Panc1 (cell line): ENCODE measurements at regions not wholly inside any gene's neighbourhood (a gene's known extent, or its start where the extent isn't known, plus 50 kb on each side); places are given as distances from the start of the nearest gene placed in this dataset.

Source experiments
- ATAC-seq: fragments of 200-7000 bp; cut with Tn5 transposase; 2 replicates; pipeline ENCODE4 v1.9.1; 2020; ENCODE audit warnings: mild to moderate bottlenecking, moderate library complexity
- BruUV-seq: library from RNA; stranded (reverse); fragments of 400-500 nt; replicated peaks from 2 replicates; lab custom pipeline; 2021; lab: Mats Ljungman, UMichigan
- CTCF ChIA-PET: fragments of 300-600 bp; sonication (Branson Sonifier 250); formaldehyde crosslinking; loops from one replicate; lab custom pipeline; 2022; ENCODE audit warnings: antibody characterized with exemption; lab: Charles Lee
- POLR2A ChIA-PET: fragments of 300-600 bp; sonication (Branson Sonifier 250); formaldehyde crosslinking; loops from one replicate; lab custom pipeline; 2022; ENCODE audit warnings: antibody characterized with exemption; lab: Charles Lee
- DNase-seq: peaks from one replicate; pipeline ENCODE4 v3.0.0-alpha.2; 2010; ENCODE audit warnings: low read depth, low spot score
- H3K27ac ChIP-seq: 2 replicates; pipeline ENCODE4 v1.5.1; 2011; ENCODE audit warnings: mild to moderate bottlenecking, low read length, inconsistent platforms
- H3K27me3 ChIP-seq: fragments of 200-500 bp; sonication (Bioruptor generic); 2 replicates; pipeline ENCODE4 v1.6.0; 2014; ENCODE audit warnings: low read length, inconsistent platforms; ENCODE audit not compliant: control insufficient read depth, insufficient read depth
- H3K36me3 ChIP-seq: fragments of 200-500 bp; sonication (Bioruptor generic); 2 replicates; pipeline ENCODE4 v1.5.1; 2014; ENCODE audit warnings: inconsistent platforms, mild to moderate bottlenecking, low read length, moderate library complexity; ENCODE audit not compliant: control insufficient read depth, insufficient read depth
- H3K4me1 ChIP-seq: 2 replicates; pipeline ENCODE4 v1.5.1; 2011; ENCODE audit warnings: inconsistent platforms, mild to moderate bottlenecking, low read length, moderate library complexity; ENCODE audit not compliant: control insufficient read depth, insufficient read depth
- H3K4me3 ChIP-seq, 2 experiments: 2 replicates each; pipeline ENCODE4 v1.5.1; 2011 to 2012; ENCODE audit warnings: low read depth in 2 of 2, low read length in 2 of 2, mild to moderate bottlenecking in 2 of 2, inconsistent platforms in 1 of 2, moderate library complexity in 1 of 2
- H3K9me3 ChIP-seq: fragments of 200-500 bp; sonication (Bioruptor generic); 2 replicates; pipeline ENCODE4 v1.5.1; 2014; ENCODE audit warnings: low read depth, mild to moderate bottlenecking, inconsistent platforms, low read length, moderate library complexity; ENCODE audit not compliant: control insufficient read depth, insufficient read depth
- POLR2AphosphoS5 ChIP-seq: IDR thresholded peaks from 2 replicates; pipeline ENCODE4 v1.6.1; 2012; ENCODE audit warnings: mild to moderate bottlenecking, low read depth, low read length, moderate library complexity
- SIN3A ChIP-seq: IDR thresholded peaks from 2 replicates; pipeline ENCODE4 v1.6.1; 2012; ENCODE audit warnings: low read depth, mild to moderate bottlenecking, low read length, moderate library complexity, borderline replicate concordance; ENCODE audit not compliant: insufficient read depth
- TCF7L2 ChIP-seq: IDR thresholded peaks from 2 replicates; pipeline ENCODE4 v1.6.1; 2011; ENCODE audit warnings: mild to moderate bottlenecking, low read depth, low read length, inconsistent platforms
- in situ Hi-C: cut with HindIII; loops from 2 replicates; pipeline ENCODE4 v1.10.0; 2016; ENCODE audit warnings: low sequenced_read_pairs, low pct_unique_long_range_greater_than_20kb
- intact Hi-C: fragments of 100-400 bp; cut with micrococcal nuclease; formaldehyde crosslinking; loops from one replicate; pipeline ENCODE4 v1.10.0; 2022; ENCODE audit not compliant: unreplicated experiment
- TF ChIP-seq, protein P1 (sequence below): fragments of 450-650 bp; IDR thresholded peaks from 2 replicates; pipeline ENCODE4 v1.5.1; 2017; ENCODE audit warnings: mild to moderate bottlenecking
- TF ChIP-seq, protein P2 (sequence below), 2 experiments: IDR thresholded peaks; 2 replicates each; pipeline ENCODE4 v1.6.1; 2011 to 2012; ENCODE audit warnings: low read depth in 2 of 2, control low read depth in 1 of 2, low read length in 1 of 2, mild to moderate bottlenecking in 1 of 2, moderate library complexity in 1 of 2; ENCODE audit not compliant: insufficient read depth in 1 of 2

DNA sequence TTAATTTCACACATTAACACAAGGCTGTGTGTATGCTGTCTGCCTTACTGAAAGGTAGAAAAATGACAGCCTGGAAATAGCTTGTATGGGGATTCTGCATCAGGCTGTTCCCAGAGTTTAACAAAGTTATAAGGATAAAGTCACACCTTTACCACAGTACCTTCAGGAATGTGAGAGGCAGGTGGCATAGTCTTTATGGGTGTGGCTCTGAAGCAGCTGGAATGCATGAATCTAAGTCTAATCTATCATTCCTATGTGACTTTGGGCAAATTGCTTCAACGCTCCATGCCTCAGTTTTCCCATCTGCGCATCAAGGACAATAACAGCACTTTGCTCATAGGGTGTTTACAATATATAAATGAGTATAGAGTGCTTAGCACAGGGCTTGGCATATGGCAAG is 84.2 kb upstream of the EGFL6 start:
- DNase-seq (no peak), ATAC-seq (no peak)
- ChIA-PET CTCF (no interaction called here), POLR2A (no interaction called here)
- H3K9me3 ChIP-seq, result no peaks in the 10 kb centered on the region
- H3K27ac ChIP-seq, result peak overlapping the region; percentile 88; the same call in 1 of the 2 replicates
- no peaks in the 10 kb centered on the region for H3K27me3 ChIP-seq
- TF ChIP-seq TCF7L2 (no peak), SIN3A (no peak), POLR2AphosphoS5 (no peak)
- TF ChIP-seq, protein P1, sequence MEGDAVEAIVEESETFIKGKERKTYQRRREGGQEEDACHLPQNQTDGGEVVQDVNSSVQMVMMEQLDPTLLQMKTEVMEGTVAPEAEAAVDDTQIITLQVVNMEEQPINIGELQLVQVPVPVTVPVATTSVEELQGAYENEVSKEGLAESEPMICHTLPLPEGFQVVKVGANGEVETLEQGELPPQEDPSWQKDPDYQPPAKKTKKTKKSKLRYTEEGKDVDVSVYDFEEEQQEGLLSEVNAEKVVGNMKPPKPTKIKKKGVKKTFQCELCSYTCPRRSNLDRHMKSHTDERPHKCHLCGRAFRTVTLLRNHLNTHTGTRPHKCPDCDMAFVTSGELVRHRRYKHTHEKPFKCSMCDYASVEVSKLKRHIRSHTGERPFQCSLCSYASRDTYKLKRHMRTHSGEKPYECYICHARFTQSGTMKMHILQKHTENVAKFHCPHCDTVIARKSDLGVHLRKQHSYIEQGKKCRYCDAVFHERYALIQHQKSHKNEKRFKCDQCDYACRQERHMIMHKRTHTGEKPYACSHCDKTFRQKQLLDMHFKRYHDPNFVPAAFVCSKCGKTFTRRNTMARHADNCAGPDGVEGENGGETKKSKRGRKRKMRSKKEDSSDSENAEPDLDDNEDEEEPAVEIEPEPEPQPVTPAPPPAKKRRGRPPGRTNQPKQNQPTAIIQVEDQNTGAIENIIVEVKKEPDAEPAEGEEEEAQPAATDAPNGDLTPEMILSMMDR, result no peak
- TF ChIP-seq, protein P2, sequence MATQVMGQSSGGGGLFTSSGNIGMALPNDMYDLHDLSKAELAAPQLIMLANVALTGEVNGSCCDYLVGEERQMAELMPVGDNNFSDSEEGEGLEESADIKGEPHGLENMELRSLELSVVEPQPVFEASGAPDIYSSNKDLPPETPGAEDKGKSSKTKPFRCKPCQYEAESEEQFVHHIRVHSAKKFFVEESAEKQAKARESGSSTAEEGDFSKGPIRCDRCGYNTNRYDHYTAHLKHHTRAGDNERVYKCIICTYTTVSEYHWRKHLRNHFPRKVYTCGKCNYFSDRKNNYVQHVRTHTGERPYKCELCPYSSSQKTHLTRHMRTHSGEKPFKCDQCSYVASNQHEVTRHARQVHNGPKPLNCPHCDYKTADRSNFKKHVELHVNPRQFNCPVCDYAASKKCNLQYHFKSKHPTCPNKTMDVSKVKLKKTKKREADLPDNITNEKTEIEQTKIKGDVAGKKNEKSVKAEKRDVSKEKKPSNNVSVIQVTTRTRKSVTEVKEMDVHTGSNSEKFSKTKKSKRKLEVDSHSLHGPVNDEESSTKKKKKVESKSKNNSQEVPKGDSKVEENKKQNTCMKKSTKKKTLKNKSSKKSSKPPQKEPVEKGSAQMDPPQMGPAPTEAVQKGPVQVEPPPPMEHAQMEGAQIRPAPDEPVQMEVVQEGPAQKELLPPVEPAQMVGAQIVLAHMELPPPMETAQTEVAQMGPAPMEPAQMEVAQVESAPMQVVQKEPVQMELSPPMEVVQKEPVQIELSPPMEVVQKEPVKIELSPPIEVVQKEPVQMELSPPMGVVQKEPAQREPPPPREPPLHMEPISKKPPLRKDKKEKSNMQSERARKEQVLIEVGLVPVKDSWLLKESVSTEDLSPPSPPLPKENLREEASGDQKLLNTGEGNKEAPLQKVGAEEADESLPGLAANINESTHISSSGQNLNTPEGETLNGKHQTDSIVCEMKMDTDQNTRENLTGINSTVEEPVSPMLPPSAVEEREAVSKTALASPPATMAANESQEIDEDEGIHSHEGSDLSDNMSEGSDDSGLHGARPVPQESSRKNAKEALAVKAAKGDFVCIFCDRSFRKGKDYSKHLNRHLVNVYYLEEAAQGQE (IDR thresholded peaks at IDR 0.05; ENCODE audit: insufficient read depth in 1 of 2, low read depth in 2 of 2, low read length in 1 of 2), result no peak
- H3K36me3 ChIP-seq, result no peaks in the 10 kb centered on the region
- BruUV-seq, result no TSS peak
- intact Hi-C loops, result loop anchor here (5.0 to 10.0 kb wide), 2 partner anchors 88 to 510 kb away; partner anchors contain the start of gene TMSB4X
- H3K4me1 ChIP-seq, result peaks cover 3% of the 10 kb centered on the region; the same call in 1 of the 2 replicates
- no peak overlapping the region for H3K4me3 ChIP-seq
- in situ Hi-C loops, result no loop called here

DNA sequence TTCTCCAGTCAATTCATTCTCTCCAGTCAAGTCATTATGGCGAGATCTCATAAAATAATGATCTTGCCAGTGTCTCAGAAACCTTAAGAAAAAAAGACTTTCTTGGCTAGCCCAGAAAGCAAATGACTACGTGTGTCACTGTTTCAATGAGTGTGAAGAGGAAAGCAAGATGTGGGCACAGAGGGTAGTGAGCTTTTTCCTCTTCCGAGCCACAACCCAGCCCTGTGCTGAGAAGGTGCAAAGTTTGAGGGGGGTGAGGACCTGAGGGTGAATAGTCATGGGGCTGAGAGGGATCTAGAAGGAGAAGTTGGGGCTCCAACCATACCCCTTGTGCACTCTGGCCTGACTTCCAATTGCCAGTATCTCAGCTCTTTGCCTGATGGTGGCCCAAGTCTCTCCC is 85.6 kb upstream of the EGFL6 start:
- H3K4me3 ChIP-seq, result no peak overlapping the region
- no peak for DNase-seq
- intact Hi-C loops, result loop anchor here (10.0 kb wide), 1 partner anchor 509 kb away; the partner anchor contains the start of gene TMSB4X
- no peaks in the 10 kb centered on the region for H3K9me3 ChIP-seq
- ATAC-seq, result no peak
- TF ChIP-seq, protein P2 (IDR thresholded peaks at IDR 0.05; ENCODE audit: insufficient read depth in 1 of 2, low read depth in 2 of 2, low read length in 1 of 2), result no peak
- TF ChIP-seq TCF7L2 (no peak), POLR2AphosphoS5 (no peak), SIN3A (no peak)
- TF ChIP-seq, protein P1, result no peak
- H3K27me3 ChIP-seq, result no peaks in the 10 kb centered on the region
- no peaks in the 10 kb centered on the region for H3K36me3 ChIP-seq
- in situ Hi-C loops, result no loop called here
- CTCF ChIA-PET, result no interaction called here
- peaks cover 3% of the 10 kb centered on the region; the same call in 1 of the 2 replicates for H3K4me1 ChIP-seq
- no peak overlapping the region for H3K27ac ChIP-seq
- no TSS peak for BruUV-seq
- POLR2A ChIA-PET, result no interaction called here
